HG02588 (cell line): ENCODE measurements at regions not wholly inside any gene's neighbourhood (a gene's known extent, or its start where the extent isn't known, plus 50 kb on each side); places are given as distances from the start of the nearest gene placed in this dataset.

Experiments
- ATAC-seq: cut with Tn5 transposase; IDR thresholded peaks from one replicate; pipeline ENCODE4 v1.9.1; 2021; ENCODE audit warnings: mild to moderate bottlenecking, moderate library complexity; ENCODE audit not compliant: unreplicated experiment

GRCh38 chr9:79273311-79273710 is 298.5 kb upstream of the TLE4 start:
- no peak for ATAC-seq

- ATAC-seq, result no peak
These were observed 292.4 kb upstream of the TLE4 start for GRCh38 chr9:79279356-79279755.

DNA sequence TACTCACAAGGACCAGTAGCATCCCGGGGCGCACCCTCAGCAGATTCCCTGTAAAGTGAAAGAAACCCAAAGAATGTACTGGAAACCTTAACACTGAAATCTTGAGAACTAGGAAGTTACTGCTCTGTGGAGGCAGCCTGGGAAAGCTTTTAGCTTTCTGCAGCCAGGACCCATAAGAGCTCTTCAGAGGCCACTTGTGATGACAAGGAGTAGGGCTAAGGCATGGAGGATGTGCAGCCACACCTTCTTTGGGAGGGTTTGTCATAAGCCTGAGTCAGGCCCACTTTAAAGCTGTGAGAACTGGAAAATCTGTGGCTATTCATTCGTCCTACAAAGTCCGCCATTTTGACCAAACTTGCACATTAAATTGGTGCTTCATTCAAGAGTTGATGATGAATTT is 291.1 kb upstream of the TLE4 start:
- no peak for ATAC-seq

DNA sequence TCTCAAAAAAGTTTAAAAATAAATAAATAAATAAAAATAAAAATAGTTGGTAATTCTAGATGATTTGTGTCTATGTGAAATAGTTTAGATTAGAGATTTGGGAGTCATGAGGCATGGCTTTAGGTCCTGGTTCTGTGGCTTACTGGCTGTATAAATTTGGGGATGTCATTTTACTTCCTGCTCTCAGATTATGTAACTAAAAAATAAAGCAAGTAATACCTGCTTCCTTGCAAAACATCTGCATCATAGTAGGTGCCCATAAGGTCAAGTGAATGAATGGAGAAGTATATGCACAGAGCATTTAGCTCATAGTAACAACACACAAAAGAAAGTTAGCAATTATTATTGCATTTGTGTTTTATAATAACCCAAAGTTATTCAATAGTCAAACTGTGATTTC is 287.7 kb upstream of the TLE4 start:
- no peak for ATAC-seq

DNA sequence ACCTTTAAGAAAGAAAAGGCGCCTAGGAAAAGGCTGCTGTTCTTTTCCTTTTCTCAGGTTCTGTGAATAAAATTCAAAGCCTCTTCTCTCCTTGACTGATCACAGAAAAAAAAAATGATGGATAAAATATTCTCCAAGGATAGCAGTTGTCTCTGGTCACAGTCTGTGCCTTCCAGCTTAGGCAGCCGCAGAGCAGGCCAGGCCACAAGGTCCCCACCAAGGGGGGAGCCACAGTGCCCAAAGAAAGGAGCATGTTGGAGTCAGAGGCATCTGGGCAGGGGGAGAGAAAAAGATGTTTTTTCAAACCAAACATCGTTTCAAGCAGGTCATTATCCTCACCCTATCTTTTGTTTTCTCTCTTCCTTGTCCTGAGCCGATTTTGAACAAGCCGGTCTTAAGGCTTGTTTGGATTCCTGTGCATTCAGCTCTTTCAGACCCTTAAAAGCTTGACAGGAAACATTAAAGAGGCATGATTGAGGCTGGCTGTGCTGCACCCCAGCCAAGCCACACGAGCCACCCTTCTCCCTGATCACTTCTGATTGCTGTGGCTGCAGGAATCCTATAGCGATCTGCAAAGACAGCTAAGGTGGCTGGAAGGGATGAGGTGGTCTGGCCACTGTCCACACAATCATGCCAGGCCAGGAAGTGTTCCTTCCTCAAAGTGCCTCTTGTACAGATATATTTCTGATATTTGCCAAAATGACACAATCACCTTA is 284.6 kb upstream of the TLE4 start:
- no peak for ATAC-seq

GRCh38 chr9:79287708-79288290 is 284.0 kb upstream of the TLE4 start:
- ATAC-seq, result no peak

DNA sequence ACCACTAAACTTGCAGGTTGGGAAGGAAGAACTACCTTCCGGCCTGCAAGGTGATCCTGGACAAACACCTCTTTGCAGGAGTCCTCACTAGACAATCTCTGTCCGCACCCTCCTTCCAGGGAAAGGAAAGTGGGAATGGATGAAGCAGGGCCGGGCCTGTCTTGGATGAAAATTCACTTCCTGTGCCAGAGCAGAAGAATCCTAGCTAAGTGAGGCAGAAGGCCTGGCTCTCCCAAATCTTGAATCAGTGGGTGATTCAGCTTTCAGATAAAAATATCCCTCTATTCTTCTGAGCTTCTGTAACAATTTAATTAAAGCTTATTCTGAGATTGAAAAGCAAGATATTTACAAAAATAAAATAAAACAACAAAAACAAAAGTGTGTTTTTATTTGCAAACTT is 281.9 kb upstream of the TLE4 start:
- no peak for ATAC-seq

- ATAC-seq, result no peak
These were observed 279.0 kb upstream of the TLE4 start for GRCh38 chr9:79292731-79293280.

GRCh38 chr9:79300068-79300467 is 271.7 kb upstream of the TLE4 start:
- no peak for ATAC-seq

- no peak for ATAC-seq
These were observed 270.7 kb upstream of the TLE4 start for GRCh38 chr9:79301085-79301484.

- no peak for ATAC-seq
These were observed 270.0 kb upstream of the TLE4 start for GRCh38 chr9:79301551-79302391.

DNA sequence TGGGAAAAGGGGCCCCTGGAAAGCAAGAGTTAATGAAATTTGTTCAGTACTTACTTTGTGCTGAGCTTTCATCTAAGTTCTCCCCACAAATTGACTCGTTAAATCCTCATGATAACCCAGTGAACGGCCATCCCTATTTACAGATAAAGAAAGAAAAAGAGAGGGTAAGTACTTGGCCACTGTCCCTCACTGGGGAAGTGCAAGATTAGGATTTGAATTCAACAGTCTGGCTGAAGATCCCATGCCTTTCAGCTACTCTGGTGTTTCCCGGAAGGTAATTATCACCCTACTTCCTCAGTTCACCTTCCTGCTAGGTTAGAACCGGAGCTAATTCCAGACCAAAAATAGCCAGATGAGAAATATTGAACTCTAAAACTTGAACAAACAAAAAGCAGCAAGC is 269.2 kb upstream of the TLE4 start:
- no peak for ATAC-seq

DNA sequence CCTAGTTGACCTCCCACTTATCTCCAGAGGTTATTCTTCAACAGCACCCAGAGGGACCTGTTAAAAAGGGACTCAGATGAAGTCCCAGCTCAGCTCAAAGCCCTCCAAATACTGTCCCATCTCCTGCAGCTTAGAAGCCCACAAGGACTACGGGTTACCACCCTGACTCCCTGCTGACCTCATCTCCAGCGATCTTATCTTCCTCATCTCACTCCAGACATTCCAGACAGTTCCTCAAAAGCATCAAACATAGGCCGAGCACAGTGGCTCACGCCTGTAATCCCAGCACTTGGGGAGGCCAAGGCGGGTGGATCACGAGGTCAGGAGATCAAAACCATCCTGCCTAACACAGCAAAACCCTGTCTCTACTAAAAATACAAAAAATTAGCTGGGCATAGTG is 263.8 kb upstream of the TLE4 start:
- no peak for ATAC-seq

- ATAC-seq, result no peak
These were observed 258.9 kb upstream of the TLE4 start for GRCh38 chr9:79312686-79313421.

DNA sequence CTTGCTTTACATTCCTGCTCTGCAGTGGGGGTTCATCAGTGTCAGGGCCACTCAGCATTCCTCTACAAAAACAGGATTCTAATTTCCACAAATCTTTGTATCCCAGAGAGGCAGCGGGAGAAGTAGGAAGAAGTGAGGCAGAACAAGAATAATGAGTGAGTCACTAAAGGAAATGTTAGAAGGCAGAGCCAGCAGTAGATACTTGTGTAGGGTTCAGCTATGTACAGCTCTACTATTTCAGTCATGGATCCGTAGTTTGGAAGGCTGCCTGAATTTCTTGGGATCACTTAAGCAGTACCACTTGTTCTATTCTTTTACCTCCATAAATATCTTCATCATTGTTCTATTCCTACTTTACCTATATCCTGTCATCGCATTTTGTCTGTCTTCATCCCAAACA is 246.3 kb upstream of the TLE4 start:
- no peak for ATAC-seq

DNA sequence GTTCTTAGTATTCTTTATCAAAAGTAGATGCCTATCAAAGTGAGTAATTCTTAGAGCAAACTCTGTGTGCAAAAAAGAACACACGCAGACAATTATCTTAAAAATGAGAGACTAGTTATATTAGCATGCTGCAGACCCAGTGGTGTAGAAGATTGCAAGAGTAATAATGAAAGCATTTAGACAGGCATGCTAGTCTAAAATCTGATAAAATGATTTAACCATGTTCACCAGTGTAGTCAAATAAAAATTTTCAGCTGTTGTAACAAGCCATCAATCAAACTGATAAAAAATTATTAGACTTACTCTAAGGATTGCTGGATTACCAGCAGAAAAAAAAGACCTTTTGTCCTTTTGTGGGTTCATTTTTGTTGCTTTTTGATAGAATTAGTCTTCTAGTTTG is 241.9 kb upstream of the TLE4 start:
- no peak for ATAC-seq

- no peak for ATAC-seq
These were observed 237.8 kb upstream of the TLE4 start for GRCh38 chr9:79334001-79334400.

DNA sequence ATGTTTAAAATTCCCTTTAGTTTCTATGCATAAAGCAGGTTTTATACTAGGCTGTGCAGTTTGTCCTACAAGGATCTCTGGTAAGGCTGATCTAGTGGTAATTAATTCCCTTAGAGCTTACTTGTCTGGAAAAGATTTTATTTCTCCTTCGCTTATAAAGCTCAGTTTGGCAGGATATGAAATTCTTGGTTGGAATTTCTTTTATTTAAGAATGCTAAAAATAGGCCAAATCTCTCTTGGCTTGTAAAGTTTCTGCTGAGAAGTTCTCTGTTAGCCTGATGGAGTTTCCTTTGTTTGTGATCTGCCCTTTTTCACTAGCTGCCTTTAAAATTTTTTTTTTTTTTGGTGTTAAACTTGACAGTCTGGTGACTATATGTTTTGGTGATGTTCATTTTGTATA is 237.1 kb upstream of the TLE4 start:
- ATAC-seq, result no peak

DNA sequence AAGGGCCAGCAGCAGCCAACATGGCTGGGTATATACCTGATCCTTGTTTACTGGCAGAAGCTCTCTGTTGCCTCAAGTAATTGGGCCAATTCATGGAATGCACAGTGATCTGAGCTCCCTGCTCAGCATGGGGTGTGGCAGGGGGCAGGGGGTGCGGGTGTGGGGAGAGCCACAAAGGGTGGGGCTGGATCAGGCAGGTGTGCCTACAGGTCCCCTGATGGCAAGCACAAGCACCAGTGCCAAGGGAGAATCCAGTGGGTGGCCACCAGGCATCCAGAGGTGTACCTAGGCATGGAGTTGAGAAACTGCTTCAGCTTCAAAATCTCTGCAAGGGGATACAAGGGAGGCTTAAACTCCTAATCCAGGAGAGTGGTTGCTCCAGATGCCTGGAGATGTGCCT is 235.8 kb upstream of the TLE4 start:
- no peak for ATAC-seq

GRCh38 chr9:79341561-79341960 is 230.2 kb upstream of the TLE4 start:
- no peak for ATAC-seq

GRCh38 chr9:79346350-79347020 is 225.3 kb upstream of the TLE4 start:
- no peak for ATAC-seq
